Chondrocyte (in vitro differentiated cells): ENCODE measurements at regions not wholly inside any gene's neighbourhood (a gene's known extent, or its start where the extent isn't known, plus 50 kb on each side); places are given as distances from the start of the nearest gene placed in this dataset.

Experiments used
- DNase-seq: peaks from one replicate; pipeline ENCODE4 v3.0.0; 2021; ENCODE audit warnings: mixed read lengths, low spot score
- H3K27ac Mint-ChIP-seq: one replicate; pipeline ENCODE4 v1.8.0; 2021; ENCODE audit warnings: mild to moderate bottlenecking, moderate library complexity, mixed read lengths; ENCODE audit not compliant: unreplicated experiment
- H3K27me3 Mint-ChIP-seq: 2 replicates; pipeline ENCODE4 v1.8.0; 2021; ENCODE audit warnings: low read depth, mixed read lengths
- H3K36me3 Mint-ChIP-seq: 2 replicates; pipeline ENCODE4 v1.8.0; 2021; ENCODE audit warnings: low read depth, mixed read lengths
- H3K4me1 Mint-ChIP-seq: 2 replicates; pipeline ENCODE4 v1.8.0; 2021; ENCODE audit warnings: low read depth, mild to moderate bottlenecking, mixed read lengths
- H3K4me3 Mint-ChIP-seq: one replicate; pipeline ENCODE4 v1.8.0; 2021; ENCODE audit warnings: mild to moderate bottlenecking, moderate library complexity, mixed read lengths; ENCODE audit not compliant: unreplicated experiment
- H3K9me3 Mint-ChIP-seq: 2 replicates; pipeline ENCODE4 v1.8.0; 2021; ENCODE audit warnings: low read depth, mixed read lengths
- TF ChIP-seq, protein P1 (sequence below): fragments of 200-600 bp; sonication (generic); IDR thresholded peaks from 2 replicates; pipeline ENCODE4 v1.5.0; 2021; ENCODE audit warnings: antibody characterized with exemption, mild to moderate bottlenecking, moderate library complexity

DNA sequence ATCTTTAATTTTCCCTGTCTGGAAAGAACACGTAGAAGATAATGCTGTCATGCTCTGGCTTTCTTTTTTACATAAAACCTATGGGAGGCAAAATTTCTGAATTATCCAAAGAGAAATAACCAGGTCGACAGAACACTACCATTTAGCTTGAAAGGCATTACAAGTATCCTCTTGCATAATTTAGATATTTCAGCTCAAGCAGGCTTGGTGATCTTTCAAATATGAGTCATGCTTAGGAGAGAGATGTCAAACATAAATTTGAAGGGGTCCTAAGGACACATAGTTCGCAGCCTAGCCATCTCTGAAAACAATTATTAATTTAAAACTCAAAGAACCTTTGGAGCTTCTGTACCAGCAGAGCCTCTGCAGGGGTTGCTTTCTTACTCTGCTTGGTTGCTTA, 100.9 kb downstream of the FAS start:
- TF ChIP-seq, protein P1, sequence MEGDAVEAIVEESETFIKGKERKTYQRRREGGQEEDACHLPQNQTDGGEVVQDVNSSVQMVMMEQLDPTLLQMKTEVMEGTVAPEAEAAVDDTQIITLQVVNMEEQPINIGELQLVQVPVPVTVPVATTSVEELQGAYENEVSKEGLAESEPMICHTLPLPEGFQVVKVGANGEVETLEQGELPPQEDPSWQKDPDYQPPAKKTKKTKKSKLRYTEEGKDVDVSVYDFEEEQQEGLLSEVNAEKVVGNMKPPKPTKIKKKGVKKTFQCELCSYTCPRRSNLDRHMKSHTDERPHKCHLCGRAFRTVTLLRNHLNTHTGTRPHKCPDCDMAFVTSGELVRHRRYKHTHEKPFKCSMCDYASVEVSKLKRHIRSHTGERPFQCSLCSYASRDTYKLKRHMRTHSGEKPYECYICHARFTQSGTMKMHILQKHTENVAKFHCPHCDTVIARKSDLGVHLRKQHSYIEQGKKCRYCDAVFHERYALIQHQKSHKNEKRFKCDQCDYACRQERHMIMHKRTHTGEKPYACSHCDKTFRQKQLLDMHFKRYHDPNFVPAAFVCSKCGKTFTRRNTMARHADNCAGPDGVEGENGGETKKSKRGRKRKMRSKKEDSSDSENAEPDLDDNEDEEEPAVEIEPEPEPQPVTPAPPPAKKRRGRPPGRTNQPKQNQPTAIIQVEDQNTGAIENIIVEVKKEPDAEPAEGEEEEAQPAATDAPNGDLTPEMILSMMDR: no peak
- H3K27me3 Mint-ChIP-seq: no peaks in the 10 kb centered on the region
- H3K27ac Mint-ChIP-seq: no peak overlapping the region
- no peaks in the 10 kb centered on the region for H3K9me3 Mint-ChIP-seq
- peaks cover 13% of the 10 kb centered on the region for H3K4me1 Mint-ChIP-seq
- no peak overlapping the region for H3K4me3 Mint-ChIP-seq
- H3K36me3 Mint-ChIP-seq: no peaks in the 10 kb centered on the region
- no peak for DNase-seq

DNA sequence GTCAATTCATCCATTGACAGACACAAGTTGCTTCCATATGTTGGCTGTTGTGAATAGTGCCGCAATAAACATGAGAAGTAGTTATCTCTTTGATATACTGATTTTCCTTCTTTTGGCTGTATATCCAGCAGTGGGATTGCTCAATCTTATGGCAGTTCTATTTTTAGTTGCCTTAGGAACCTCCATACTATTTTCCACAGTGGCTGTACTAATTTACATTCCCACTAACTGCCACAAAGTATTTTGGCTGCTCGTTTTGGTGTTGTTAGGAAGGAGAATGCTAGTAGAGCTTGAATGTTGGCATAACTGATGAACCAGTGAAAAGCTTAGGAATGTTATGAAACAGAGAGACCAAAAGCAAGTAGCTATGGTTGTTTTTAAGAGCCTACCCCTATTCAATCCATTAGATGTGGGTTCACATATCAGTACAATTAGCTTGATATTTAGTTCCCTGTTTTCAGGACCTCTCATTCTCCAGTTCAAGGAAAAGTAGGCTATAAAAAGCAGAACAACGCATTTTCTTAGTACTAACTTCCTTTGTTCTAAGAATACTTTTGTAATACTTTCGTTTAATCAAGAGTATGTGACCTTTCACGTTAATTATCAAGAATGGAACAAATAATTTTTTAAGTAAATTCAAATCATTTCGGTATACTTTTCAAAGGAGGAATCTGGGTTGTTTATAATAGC, 100.3 kb downstream of the FAS start:
- no peak for DNase-seq
- TF ChIP-seq, protein P1: no peak
- H3K4me3 Mint-ChIP-seq: no peak overlapping the region
- H3K4me1 Mint-ChIP-seq: peaks cover 13% of the 10 kb centered on the region
- no peak overlapping the region for H3K27ac Mint-ChIP-seq
- no peaks in the 10 kb centered on the region for H3K27me3 Mint-ChIP-seq
- H3K9me3 Mint-ChIP-seq: no peaks in the 10 kb centered on the region
- H3K36me3 Mint-ChIP-seq: no peaks in the 10 kb centered on the region

DNA sequence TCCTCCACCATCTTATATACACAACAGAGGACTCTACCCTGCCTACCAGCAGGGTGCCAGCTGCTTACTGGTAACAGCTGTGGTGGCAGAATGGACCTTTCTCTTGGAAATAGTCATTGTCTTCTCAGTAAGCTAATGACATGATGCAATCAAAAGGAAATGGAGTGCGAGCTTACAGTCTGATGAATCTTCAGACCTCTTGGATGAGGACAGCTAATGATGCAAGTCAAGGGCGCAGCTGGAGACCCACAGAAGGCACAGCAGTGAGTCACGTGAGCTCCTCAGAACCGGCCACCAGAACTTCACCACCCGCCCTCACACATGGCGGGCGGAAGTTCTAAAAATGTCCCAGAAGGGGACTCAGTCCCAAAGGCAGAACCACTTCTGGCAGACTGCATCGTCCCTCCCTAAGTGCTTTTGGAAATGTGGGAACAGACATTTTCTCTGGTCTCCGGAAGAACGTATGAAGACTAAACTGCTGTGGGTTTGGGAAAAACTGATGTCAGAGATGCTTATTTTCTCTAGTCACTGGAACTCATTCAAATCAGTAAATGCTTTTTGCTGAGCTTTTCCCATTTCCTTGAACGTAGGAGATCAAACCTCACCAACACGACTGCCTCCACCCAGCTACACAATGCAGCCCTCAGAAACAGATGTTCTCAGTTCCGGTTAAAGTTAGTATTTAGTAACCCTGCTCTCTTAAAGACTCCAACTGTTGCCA, 96.4 kb downstream of the FAS start:
- peaks cover 9% of the 10 kb centered on the region for H3K4me1 Mint-ChIP-seq
- no peaks in the 10 kb centered on the region for H3K9me3 Mint-ChIP-seq
- no peak overlapping the region for H3K4me3 Mint-ChIP-seq
- H3K27ac Mint-ChIP-seq: peak overlapping the region; percentile 37
- H3K36me3 Mint-ChIP-seq: no peaks in the 10 kb centered on the region
- TF ChIP-seq, protein P1: no peak
- H3K27me3 Mint-ChIP-seq: no peaks in the 10 kb centered on the region
- DNase-seq: no peak

DNA sequence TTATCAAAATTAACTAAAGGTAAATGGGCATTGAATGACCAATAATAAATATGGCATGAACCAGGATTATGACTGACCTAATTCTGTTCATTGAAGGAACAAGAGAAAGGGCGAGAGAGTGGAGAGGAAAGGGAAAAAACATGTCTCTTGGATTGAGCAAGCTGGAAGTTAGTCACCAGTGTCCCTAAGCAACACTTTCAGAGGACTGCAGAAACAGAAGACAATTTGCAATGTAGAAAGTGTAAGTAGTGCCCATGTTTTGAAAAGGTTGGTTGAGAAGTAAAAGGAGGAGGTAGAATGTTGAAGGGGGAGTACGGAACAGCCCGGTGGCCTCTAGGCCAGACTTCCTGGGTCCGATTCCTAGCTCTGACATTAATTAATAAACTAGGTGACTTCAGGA, 94.6 kb downstream of the FAS start:
- TF ChIP-seq, protein P1: no peak
- H3K9me3 Mint-ChIP-seq: no peaks in the 10 kb centered on the region
- peaks cover 6% of the 10 kb centered on the region for H3K4me1 Mint-ChIP-seq
- no peak overlapping the region for H3K4me3 Mint-ChIP-seq
- no peak for DNase-seq
- H3K27me3 Mint-ChIP-seq: no peaks in the 10 kb centered on the region
- no peaks in the 10 kb centered on the region for H3K36me3 Mint-ChIP-seq
- H3K27ac Mint-ChIP-seq: no peak overlapping the region

DNA sequence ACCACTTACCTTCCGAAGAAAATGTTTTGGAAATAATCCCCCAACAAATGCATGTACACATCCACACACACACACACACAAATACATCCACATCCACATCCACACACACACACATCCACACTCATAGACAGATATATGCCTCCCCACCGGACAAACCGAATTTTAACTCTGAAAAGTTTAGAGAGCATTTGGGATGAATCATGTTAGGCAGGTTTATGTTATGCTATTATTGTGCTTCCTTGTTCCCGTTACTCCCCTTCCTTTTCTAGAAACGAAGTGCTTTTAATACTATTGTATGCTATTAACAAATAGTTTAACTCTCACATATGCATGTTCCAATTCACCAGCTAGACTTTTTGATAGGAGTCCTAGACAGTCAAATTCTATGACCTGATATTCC, 91.5 kb downstream of the FAS start:
- Mint-ChIP-seq H3K27ac (no peak overlapping the region), H3K4me1 (peaks cover 15% of the 10 kb centered on the region), H3K4me3 (no peak overlapping the region), H3K9me3 (no peaks in the 10 kb centered on the region), H3K36me3 (no peaks in the 10 kb centered on the region), H3K27me3 (peaks cover 2% of the 10 kb centered on the region)
- DNase-seq: no peak
- TF ChIP-seq, protein P1: no peak
